Cerebellar cortex (tissue), 1 donor: ENCODE measurements at regions not wholly inside any gene's neighbourhood (a gene's known extent, or its start where the extent isn't known, plus 50 kb on each side); places are given as distances from the start of the nearest gene placed in this dataset.

Experiments
- DNase-seq: peaks from one replicate; pipeline ENCODE4 v3.0.0-alpha.2; 2015; ENCODE audit warnings: low spot score

GRCh38 chr6:164021589-164022250 is 607.2 kb downstream of the QKI start:
- no peak for DNase-seq

- no peak for DNase-seq
Measured at GRCh38 chr6:164020142-164020541, 605.6 kb downstream of the QKI start.

- no peak for DNase-seq
Measured at GRCh38 chr6:164018133-164018532, 603.6 kb downstream of the QKI start.

GRCh38 chr6:164016056-164016455 is 601.5 kb downstream of the QKI start:
- DNase-seq = no peak

- no peak for DNase-seq
Measured at GRCh38 chr6:164015088-164015484, 600.6 kb downstream of the QKI start.

GRCh38 chr6:164014346-164015087 is 600.0 kb downstream of the QKI start:
- DNase-seq = no peak

- no peak for DNase-seq
Measured at GRCh38 chr6:164013480-164014208, 599.1 kb downstream of the QKI start.

- no peak for DNase-seq
Measured at GRCh38 chr6:164011321-164011720, 596.8 kb downstream of the QKI start.

- DNase-seq = no peak
Measured at GRCh38 chr6:164010441-164011103, 596.1 kb downstream of the QKI start.

GRCh38 chr6:164008902-164009301 is 594.4 kb downstream of the QKI start:
- no peak for DNase-seq

GRCh38 chr6:164007881-164008280 is 593.4 kb downstream of the QKI start:
- no peak for DNase-seq

GRCh38 chr6:164006459-164006858 is 591.9 kb downstream of the QKI start:
- no peak for DNase-seq

- no peak for DNase-seq
Measured at GRCh38 chr6:164005004-164005711, 590.6 kb downstream of the QKI start.

GRCh38 chr6:164000276-164000675 is 585.8 kb downstream of the QKI start:
- no peak for DNase-seq

GRCh38 chr6:163999475-164000125 is 585.1 kb downstream of the QKI start:
- no peak for DNase-seq

GRCh38 chr6:163998496-163998895 is 584.0 kb downstream of the QKI start:
- DNase-seq = no peak

- DNase-seq = no peak
Measured at GRCh38 chr6:163996491-163996890, 582.0 kb downstream of the QKI start.

- no peak for DNase-seq
Measured at GRCh38 chr6:163994566-163994965, 580.0 kb downstream of the QKI start.

GRCh38 chr6:163992701-163993100 is 578.2 kb downstream of the QKI start:
- DNase-seq = no peak

GRCh38 chr6:163992056-163992455 is 577.5 kb downstream of the QKI start:
- no peak for DNase-seq

GRCh38 chr6:163991321-163991720 is 576.8 kb downstream of the QKI start:
- DNase-seq = no peak
